GM18511 (cell line): ENCODE measurements at regions not wholly inside any gene's neighbourhood (a gene's known extent, or its start where the extent isn't known, plus 50 kb on each side); places are given as distances from the start of the nearest gene placed in this dataset.

Experiments used
- ATAC-seq: cut with Tn5 transposase; IDR thresholded peaks from one replicate; pipeline ENCODE4 v1.9.1; 2021; ENCODE audit warnings: mild to moderate bottlenecking, moderate library complexity; ENCODE audit not compliant: unreplicated experiment

DNA sequence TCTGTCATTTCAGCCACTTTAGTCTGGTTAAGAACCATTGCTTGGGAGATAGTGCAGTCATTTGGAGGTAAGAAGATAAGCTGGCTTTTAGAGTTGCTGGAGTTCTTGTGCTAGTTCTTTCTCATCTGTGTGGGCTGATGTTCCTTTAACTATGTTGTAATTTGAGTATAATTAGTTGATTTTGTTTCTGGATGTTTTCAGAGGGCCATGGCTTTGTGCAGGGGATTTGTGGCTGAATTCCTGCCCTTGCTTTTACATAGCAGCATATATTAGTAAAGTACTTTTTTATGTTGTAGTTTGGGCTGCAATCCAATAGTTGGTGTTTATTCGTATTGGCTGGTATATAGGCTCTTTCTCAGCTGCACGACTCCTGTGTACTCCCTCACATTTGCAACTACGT, 339.6 kb downstream of the ANKRD50 start:
- no peak for ATAC-seq

GRCh38 chr4:124386163-124386562, 326.4 kb downstream of the ANKRD50 start:
- no peak for ATAC-seq

DNA sequence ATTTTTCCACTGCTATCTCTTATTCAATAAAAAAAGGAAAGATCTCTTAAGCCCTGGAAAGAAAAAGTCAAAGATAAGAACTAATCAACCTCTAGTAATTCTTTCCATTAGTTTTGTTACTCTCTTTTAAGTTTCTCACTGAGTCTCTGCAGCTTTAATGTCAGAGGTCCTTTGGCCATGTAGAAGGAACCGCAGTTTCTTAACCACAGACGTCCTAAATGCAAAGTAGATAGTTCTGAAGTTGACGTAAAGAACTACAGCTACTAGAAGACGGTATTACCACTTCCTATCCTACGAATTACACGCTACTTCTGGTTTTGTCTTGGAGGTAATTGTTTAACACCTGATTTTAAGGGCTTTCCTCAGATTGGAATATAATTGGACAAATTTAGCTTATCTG, 325.9 kb downstream of the ANKRD50 start:
- ATAC-seq: no peak

- no peak for ATAC-seq
Measured at GRCh38 chr4:124389591-124389990, 322.9 kb downstream of the ANKRD50 start.

GRCh38 chr4:124390861-124391260, 321.7 kb downstream of the ANKRD50 start:
- no peak for ATAC-seq

- no peak for ATAC-seq
Measured at GRCh38 chr4:124396333-124396732, 316.2 kb downstream of the ANKRD50 start.

- no peak for ATAC-seq
Measured at GRCh38 chr4:124401606-124402005, 310.9 kb downstream of the ANKRD50 start.

GRCh38 chr4:124409044-124409443, 303.5 kb downstream of the ANKRD50 start:
- ATAC-seq: no peak

- ATAC-seq: no peak
Measured at GRCh38 chr4:124414276-124415040, 298.1 kb downstream of the ANKRD50 start.

DNA sequence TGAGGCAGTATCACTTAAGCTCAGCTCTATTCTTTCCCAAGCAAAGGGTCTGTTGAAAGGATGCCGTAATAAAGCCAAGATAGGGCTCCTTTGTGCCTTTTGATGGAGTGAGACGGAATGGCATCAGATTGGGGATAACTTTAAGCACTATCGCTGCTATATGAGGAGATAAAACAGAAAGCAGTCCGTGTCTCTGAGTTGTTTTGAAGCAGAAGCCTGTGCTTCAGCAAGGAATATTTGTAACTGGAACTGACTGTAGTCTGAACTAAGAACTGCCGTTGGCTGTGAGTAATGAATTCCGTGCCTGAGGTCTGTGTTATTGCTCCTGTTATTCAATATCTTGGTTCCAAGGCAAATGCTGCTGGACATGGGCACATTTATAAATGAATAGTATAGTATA, 297.4 kb downstream of the ANKRD50 start:
- no peak for ATAC-seq

GRCh38 chr4:124417371-124417770, 295.2 kb downstream of the ANKRD50 start:
- ATAC-seq: no peak

DNA sequence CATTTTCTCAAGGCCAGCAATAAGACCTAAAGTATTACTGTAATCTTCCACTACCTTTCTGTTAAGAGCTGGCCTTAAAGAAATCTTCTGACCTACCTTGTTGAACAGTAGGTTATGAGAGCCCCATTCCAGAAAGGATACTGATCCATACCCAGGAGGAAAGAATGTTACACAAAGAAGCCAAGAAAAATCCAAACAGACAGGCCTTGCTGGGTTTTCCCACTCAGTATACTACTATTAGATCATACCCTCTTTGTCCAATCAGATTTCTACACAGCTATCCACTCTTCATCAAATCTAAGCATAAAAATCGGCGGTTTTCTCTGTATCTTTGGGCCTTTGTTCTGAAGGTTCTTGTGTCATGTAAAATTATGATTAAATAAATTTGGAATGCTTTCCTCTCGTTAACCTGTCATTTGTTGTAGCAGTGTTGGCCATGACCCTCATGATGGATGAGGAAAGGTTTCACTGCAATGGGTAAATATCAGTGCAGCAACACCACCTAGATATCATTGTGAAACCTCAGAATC, 292.3 kb downstream of the ANKRD50 start:
- no peak for ATAC-seq

- ATAC-seq: no peak
Measured at GRCh38 chr4:124423160-124423559, 289.4 kb downstream of the ANKRD50 start.

DNA sequence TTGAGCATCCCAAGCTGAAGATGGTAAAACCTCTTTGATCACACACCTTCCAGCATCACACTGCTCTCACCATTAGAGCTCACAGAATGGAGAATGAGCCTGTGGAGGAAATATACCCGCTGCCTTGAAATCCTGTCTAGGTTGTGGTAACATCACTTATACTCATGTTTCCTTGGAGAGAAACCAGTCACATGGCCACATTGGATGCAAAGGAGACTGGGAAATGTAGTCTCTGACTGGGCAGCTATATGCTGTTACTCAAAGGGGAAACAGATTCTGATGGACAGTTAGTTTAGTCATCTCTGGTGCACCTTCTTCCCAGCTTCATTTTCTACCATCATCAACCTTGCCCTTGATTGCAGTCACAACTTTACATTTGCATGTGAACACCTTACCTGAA, 286.3 kb downstream of the ANKRD50 start:
- no peak for ATAC-seq

GRCh38 chr4:124427095-124427767, 285.3 kb downstream of the ANKRD50 start:
- no peak for ATAC-seq

GRCh38 chr4:124428648-124429047, 283.9 kb downstream of the ANKRD50 start:
- no peak for ATAC-seq

DNA sequence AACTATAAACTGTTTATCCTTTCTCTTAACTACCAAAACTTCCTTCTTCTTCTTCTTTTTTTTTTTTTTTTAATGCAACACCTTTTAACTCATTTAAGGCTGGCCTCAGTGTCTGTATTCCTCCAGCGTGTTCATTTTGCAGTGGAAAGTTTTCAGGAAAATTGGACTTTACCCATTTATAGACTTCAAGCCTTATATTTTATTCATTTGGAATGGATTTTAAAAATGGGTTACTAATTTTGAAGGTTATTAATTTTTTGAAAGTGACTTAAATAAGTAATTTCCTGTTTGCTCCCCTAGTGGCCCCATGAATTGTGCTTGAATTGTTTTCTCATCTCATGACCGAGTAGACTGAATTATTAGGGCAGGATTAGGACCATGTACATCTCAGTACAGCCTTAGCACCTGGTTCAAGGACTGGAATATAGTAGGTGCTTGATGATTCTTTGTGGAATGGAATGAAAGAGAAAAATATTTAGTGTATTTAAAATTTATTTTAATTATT, 282.7 kb downstream of the ANKRD50 start:
- no peak for ATAC-seq

DNA sequence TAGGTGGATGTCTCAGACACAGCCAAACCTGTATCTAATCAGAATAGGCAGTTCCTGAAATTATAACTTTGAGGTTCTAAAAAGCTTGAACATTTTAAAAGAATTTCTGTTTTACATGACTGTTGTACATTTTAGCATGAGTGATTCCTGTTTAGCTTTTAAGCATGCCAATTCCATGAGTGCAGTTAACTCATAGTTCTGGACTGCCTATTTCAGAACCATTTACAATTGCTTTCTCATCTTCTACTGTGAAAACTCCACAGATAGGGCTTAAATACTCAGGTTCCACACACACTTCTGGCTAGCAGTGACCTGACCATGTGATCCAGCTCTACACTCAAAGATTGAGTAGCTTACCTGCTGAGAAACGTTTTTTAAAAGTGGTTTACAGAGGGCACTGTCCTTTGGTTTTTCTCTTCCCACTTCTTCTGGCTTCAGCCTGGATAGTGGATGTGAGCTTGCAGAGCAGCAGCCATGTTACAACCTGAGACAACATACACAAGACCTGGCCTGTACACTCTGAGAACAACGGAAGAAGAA, 280.8 kb downstream of the ANKRD50 start:
- no peak for ATAC-seq

DNA sequence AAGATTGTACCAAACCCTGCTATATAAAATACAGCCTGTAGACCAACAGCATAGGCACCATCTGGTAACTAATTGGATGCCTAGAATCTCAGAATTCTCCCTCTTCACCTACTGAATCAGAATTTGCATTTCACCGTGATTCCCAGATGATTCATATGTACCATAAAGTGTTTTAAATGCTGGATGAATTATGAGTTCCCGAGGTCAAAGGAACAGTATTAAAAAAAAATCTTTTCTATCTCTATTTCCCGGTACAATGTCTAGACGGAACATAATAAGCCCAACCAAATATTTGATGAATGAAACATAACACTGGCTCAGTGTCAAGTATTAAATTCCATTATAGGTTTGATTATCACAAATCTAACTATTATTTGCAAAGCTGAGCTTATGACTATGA, 280.0 kb downstream of the ANKRD50 start:
- ATAC-seq: no peak

DNA sequence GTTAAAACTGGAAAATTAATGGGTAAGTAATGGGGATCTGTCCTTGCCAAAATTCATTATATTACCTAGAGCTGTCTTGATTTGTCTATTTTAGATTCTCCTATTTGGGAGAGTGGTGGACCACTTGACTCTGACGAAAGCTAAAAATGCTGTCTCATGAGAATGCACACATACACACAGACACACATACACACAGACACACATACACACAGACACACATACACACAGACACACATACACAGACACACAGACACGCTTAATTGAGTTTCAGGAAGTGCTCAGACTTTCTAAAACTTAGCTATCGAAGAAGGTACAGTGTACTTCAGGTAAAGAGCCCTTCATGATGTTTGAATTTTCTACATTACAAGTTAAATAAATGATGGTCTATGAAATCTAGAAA, 279.5 kb downstream of the ANKRD50 start:
- ATAC-seq: no peak

DNA sequence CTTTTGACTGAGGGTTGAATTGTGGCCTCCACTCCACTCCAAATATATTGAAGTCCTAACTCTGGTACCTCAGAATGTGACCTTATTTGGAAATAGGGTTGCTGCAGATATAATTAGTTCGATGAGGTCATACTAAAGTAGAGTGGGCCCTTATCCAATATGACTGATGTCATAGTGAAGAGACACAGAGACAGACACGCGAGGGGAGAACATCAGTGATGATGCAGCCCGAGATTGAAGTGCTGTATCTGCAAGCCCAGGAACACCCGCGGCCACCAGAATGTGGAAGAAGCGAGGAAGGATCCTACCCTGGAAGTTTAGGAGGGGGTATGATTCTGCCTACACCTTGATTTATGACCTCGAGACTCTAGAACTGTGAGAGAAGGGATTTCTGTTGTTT, 279.0 kb downstream of the ANKRD50 start:
- no peak for ATAC-seq
